Dedifferentiated amniotic fluid mesenchymal stem cell (primary cell): ENCODE measurements at regions not wholly inside any gene's neighbourhood (a gene's known extent, or its start where the extent isn't known, plus 50 kb on each side); places are given as distances from the start of the nearest gene placed in this dataset.
A peak's percentile ranks its signal among the peaks of the same experiment; 100 is the strongest.
"Not testable (repeated sequence)": the region's sequence is repeated elsewhere in the genome, so short reads cannot be mapped to it uniquely, and the experiment has no call there.

Experiments used
- DNase-seq: peaks from one replicate; pipeline ENCODE4 v3.0.0-alpha.2; 2016; ENCODE audit errors: extremely low spot score

DNA sequence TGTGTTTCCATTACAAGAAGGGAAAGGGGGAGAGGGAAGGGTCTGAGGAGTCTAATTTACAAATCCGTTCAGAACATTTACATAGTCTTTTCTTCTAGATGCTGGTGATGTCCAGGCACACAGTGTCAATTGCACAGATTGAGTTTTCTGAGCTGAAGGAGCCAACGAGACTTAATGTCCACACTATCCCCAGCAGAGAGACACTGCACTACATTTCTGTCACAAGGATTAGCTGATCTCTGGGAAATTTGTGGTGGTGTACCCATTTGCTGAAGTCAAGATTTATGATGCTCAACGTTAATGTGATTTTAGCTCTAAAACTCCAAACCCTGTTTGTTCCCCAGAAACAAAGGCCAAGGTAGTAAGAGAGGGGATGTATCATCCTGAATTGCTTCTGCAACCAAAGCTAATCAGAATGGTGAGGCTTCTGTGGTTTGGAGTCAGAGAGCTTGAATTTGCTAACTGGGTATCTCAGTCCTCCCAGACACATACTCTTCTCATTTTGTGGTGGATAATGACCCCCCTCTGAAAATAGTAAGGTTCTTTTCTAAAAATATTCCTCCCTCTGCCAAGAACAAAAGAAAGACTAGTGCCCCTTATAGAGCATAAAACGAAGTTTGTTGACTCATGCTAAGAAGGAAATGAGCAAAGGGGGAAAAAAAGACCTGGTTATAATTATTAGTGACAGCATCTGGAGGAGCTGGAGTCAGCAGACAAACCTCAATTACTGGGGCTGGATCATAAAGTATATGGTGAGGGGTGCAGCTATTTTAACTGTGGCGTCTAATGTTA lies 416.9 kb downstream of the PSAT1 start:
- no peak for DNase-seq

DNA sequence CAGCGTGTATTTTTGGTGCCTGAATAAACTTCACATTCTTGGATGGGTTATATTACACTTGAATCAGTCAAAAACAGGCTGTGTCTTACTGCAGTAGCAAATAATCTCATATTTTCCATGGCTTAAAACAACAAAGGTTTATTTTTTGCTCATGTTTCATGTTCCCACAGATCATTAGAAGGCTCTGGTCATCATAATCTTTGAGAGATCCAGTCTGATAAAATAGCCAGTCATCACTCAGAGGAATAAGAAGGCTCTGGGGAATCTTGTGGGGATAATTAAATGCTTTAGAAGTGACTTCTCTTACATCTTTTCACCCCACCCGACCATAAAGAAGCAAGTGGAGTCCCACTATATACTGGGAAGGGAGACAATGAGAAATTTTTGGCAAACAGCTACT lies 417.7 kb downstream of the PSAT1 start:
- peak; percentile 42 for DNase-seq

DNA sequence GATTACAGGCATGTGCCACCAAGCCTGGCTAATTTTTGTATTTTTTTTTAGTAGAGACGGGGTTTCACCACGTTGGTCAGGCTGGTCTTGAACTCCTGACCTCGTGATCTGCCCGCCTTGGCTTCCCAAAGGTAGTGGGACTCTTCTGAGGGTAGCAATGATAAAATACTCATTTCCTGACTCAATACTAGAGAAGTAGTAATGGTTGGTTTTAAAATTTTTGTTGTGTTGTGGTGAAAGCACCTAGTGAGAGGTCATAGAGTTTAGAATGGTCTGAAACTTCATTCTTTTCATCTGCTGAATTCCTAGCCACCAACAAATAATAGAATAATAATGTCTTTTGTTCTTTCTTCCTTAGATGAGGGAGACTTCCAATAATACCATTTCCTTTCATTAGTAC lies 422.1 kb downstream of the PSAT1 start:
- DNase-seq = not testable (repeated sequence)

DNA sequence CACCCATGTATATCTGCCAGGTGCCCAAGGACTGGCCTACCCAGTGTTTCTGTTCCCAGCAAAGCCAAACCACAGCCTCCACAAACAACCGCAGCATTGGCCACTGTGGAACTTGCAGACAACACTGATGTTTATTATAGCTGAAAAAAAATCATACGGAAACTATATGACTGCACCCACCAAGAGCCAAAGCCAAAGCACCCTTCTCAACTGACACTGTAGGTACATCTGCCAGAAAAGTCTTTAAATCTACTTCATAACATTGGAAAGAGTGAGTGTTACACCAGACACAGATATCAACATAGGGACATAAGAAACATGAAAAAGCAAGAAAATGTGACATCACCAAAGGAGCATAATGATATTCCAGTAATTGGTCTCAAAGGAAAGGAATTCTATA lies 428.0 kb downstream of the PSAT1 start:
- no peak for DNase-seq

DNA sequence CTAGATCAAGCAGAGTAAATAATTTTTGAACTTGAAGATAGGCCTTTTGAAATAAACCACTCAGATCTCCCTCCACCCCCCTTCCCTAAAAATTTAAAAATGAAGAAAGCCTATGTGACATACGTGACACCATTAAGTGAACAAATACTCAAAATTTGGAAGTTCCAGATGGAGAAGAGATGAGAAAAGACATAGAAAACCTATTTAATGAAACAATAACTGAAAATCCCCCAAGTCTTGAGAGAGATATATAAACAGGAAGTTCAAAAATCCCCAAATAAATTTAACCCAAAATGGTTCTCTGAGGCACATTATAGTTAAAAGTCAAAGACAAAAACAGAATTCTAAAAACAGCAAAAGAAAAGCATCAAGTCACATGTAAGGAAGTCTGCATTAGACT lies 428.6 kb downstream of the PSAT1 start:
- DNase-seq = no peak

DNA sequence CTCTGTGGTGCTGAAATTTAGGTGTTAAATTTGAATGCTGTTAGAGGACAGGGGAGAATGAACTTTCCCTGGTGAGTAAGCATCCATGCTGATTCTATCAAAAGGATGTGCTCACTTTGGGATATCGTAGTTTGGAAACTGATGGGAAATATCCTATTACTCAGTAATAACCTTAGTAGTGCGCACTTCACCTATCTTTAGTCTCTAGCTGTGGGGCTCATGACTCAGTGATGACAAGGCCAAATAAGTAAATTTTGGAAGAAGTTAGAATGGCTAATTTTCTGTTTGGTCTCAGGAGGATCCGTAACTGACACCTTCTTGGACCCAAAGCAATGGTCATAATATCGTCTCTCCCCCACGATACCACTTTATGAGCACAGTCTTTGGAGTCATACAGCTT lies 448.4 kb downstream of the PSAT1 start:
- no peak for DNase-seq

DNA sequence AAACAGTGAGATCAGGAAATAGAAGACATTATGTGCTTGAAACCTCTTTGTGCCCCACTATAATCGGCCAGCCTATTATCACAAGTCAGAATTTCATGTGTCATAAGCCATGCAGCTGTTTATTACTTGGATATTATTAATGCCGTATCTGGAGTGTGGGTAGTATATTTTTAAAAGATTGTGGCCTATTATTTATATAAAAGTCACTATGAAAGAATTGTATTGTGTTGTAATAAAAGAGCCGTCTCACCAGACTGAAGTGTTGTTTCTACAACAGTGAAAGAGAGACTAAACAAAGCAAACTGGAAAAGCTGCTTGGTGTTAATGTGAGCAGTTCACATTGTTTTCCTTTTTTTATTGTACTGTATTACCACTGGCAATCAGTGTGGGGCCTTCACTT lies 449.1 kb downstream of the PSAT1 start:
- DNase-seq = no peak

DNA sequence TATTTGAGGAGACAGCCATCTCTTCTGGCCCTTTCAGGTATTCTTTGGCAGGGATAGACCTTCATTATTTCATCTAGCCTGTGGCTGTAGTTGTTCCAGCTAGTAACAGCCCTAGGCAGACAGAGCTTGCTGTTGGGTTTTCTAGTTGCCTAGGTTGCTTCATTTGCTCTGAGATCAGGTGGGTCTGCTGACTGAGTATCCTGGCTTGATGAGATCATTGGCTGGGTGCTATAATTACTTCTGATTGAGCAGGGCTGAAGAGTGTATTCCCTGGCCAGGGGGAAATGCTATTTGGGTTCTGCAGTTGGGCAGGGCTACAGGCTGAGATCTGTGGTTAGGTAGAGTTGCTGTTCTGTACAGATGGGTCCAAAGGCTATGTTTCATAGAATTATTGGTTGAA lies 456.1 kb downstream of the PSAT1 start:
- DNase-seq = no peak

DNA sequence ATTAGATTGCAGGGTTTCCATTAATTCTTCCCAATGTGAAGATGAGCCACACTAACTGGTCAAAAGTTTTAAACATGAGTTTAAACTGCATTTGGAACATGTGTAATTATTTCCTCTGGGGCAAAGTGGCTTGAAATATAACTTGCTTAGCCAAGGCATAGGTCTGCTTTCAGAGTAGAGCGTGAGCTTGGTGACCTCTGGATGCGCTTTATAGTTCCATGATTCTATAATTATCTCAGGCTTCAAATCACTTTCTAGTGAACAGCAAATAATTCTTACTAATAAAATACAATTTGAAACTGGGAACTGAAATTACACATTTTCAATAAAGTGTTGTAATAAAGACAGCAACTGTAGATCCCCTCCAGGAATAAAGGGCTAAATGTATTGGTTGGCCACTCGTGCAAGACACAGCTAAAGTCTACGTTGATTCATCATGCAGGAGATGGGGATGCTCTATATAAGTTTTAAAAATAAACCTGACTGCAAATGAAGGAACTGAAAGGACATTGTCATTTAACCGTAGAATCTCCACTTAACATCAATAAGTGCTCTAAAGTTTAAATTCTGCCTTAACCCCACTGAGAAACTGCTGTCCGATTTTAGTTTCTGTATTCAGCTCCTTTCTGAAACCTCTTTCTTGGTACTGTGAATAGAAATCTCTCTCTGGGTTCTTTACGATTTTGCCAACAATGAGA lies 460.0 kb downstream of the PSAT1 start:
- no peak for DNase-seq

DNA sequence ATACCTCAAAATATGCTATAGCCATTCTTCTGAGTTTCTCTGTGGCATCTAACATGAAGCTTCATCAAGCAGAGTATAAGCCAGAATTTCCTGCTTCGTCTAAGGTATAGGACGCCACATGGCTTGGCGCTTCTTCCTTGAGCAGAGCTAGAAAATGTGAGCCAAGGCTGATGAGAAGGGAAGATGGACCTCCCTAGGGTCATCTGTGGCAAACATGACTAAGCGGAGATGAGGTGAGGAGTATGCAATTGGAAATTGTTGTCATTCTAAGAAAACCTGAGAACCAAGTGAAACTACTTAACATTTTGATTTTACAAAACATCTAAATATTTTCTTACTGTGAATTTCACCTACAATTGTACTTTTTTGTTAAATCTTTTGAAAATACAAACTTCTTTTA lies 466.5 kb downstream of the PSAT1 start:
- DNase-seq = no peak

DNA sequence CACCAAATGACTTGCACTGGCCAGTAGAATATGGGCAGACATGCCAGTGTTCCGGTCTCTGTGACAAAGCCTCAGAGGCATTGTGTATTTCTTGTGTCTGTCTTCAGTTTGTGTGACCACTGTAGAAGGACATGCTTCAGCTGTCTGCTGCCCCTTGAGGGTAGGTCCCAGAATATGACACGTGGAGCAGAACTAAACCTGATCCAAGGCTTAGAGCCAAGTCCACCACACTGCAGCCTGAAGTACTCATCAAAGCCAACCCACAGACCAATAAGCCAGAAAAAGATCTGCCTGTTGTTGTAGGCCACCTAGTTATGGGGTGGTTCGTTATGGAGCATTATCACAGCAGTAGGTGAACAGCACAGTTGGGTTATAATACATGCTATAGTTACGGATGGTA lies 468.9 kb downstream of the PSAT1 start:
- no peak for DNase-seq

DNA sequence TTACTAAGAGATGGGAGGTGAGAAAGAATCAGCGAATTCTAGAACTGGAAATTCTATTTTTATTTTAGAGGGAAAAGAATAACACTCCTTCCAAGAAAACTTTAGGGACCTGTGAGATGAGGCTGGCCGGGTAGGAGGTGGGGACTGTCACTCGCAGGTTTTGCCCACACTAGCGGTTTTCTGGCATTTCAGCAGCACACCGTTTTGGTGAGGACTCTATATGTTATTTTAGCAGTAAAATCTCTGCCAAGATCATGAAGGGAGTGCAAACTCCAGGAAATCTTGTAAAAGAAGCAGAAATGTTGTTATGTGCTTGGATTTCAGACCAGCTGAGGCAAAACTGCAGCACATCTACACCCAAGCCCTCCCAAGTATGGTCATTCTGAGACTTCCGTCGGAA lies 470.6 kb downstream of the PSAT1 start:
- no peak for DNase-seq

DNA sequence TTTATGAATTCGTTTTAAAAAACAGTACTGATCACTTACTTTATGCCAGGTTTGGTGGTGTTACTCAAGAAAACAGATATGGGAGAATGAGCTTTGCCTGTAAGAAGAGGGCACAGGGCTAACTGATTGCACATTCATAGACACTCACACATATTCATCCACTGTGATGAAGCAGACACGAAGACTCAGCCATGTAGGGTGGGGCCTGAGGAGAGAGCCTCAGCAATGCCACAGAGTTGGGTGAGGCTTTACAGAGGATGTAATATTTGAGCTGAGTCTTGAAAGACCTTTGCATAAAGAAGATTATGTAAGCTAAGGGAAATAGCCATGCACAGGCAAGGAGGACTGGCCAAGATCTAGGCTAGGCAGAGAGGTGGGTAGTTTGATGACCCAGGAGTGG lies 472.8 kb downstream of the PSAT1 start:
- DNase-seq = peak; percentile 16

DNA sequence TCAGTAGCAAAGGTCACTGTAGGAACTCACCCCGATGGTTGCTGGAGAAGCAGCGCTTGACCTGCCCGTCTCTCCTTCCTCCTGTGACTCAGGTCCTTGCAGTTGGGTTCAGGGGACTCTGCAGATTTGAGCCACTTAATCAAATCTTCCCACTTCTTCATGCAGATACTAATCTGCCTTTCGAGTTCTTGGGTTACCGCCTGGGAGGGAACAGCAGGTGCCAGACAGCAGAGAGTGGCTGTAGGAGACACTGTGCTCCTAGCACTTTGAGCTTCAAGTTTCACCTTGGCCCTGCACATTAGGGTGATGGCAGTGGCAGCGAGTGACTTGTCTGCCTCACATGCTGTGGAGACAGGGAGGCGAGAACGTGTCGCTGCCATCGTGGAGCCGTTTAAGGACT lies 478.3 kb downstream of the PSAT1 start:
- DNase-seq = no peak

DNA sequence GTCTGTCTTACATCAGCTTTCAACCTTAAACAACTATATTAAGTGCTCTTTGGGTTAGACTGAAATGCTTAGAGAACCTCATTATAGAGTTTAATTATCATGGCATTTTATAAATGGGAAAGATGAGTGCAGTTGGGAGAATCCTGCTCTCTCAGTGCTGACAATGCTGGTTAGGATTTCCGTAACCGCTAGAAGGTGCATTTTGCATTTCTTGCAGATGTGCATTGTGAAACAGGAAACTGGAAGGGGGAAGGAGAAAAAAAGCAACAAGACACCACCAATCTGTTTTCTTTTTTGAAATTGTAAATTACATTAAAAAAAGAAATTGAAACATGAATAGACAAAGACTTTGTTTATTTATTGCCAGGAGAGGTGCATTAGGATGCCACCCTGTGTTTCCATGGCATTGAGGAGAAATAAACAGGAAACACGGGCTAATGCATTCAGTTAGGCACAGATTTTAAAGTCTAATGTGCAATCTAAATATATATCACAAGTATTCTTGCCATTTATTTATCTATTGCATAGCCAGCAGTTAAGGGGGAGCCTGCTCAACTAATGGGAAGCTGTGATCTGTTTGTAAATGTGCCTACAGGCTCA lies 478.9 kb downstream of the PSAT1 start:
- no peak for DNase-seq

DNA sequence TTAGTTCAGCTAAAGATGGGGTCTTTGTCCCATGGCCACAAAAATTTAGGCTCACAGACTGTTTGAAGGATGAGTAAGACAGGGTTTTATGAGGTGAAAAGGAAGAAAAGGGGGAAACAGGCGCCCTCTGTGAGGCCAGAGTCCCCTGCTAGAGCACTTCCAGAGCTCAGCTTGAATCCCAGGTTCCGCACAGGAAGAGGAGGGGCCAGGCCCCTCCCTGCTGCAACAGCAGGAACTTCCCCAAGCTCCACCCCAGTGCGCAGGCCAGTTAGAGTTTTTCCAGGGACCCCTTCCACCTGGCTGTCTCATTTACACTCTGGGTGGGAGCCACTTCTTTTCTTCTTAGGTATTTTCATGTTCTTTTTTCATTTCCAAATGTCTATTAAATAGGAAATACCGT lies 480.8 kb downstream of the PSAT1 start:
- DNase-seq = no peak

DNA sequence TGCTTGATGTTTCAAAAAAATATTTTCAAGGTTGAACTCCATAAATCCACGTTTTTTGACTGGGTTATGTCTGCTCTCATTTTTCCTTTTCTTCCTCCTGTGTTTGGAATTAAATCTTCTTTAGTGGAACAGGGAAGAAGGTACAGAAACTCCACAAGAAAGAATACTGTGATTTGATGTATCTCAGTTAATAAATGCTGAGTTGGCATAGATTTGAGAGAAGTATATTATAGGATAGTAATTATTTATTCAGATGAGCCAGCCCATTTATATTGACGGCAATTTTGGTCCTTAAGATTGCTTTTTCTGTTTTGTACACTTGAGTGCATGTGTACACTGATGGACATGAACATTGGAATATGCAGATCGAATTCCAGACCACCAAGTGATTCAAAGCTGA lies 481.4 kb downstream of the PSAT1 start:
- no peak for DNase-seq

DNA sequence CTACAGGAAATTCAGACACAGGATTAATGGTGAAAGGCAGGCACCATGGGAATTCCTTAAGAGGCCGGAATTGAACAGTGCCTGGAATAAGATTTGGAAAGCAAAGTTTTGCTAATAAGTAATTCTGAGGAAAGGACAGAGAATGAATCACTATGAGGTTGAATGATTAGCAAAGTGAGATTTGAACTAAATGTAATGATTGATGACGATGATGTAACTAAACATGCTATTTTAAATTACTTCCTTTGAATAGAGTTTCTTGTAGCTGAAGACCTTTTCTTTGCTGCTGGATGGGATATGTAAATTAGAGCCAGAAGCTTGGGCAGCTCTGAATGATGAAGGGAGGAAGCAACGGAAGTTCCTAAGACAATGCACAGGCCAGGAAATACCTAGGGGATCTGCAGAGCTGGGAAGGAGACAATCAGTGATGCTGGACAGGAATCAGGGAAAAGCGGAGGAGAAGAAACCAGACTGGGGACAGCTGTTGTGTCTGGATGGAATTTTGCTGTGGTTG lies 482.0 kb downstream of the PSAT1 start:
- no peak for DNase-seq

DNA sequence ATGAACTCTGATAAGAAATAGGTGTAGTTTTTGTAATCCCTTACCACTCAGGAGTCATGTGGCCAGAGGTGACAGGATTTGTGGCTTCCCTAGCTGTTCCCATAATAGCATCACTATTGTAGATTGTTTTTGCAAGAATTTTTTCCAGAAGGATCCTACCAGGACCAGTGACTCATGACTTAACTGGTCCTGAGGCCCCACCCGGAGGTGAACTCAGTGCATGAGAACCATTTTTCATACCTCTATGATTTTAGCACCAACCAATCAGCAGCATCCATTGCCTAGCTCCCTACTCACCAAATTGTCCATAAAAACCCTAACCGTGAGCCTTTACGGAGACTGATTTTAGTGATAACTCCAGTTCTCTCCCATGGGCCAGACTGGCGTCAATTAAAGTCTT lies 484.8 kb downstream of the PSAT1 start:
- DNase-seq = no peak

DNA sequence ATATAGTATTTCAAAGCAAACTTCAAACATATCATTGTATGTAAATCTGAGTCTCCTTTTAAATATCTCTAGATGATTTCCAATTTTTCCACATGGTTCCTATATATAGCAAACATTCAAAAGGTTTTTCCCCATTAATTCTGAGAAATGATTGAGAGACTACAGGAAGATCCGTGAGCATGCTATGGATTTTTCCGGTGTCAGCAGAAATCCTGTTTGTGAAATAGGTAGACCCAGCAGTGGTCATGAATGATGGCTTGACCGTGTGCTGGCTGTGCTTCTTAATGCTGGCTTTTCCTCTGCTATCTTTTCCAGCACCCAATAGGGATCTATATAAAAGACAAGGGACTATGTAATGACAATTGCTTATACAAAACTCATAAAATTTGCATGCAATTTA lies 485.3 kb downstream of the PSAT1 start:
- DNase-seq = no peak

DNA sequence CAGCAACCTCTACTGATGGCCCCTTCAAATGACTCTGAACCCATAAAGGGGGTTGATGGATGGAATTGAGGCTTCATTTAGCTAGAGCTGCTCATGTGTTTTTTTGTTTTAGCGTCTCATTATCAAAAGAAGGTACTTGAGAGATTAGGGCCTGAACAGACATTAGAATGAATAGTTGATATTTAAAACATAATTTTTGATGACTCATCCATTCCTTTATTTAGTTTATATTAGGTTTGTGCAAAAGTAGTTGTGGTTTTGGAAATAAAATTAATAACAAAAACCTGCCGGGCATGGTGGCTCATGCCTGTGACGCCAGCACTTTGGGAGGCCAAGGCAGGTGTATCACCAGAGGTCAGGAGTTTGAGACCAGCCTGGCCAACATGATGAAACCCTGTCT lies 485.9 kb downstream of the PSAT1 start:
- no peak for DNase-seq

DNA sequence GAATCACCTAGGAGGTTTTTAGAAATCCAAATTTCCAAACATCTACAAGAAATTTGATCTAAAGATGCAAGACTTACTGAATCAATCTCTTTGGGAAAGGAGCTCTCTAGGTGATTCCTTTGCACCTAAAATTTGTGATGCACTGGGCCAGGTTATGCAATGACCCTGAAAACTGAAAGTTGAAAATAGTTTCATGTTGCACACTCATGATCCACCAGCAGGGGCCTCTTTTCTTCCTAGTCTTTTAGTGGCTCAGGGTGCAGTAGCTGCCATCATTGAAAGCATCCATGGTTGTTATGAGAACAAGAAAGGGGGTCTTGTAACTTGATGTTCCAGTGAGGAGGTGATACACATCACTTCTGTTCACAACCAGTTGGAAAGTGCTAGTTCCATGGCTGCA lies 486.8 kb downstream of the PSAT1 start:
- DNase-seq = no peak

DNA sequence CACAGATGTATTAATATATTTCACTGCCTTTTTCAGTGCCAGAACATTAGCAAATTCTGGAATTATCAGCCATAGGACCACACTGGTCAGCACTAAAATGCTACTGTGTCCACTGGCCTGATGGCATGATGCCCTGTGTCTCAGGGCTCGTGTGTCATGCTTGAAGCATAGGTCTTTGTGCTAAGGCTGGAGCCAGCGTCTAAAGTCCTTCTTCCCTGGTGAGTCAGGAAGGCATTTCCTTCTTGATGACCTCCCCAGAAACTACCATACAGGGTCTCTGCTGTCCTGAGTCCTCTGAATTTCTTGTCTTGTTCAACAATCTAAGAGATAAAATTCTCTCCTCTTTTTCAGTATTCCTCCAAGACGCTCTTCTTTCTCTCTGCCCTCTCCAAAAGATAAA lies 489.9 kb downstream of the PSAT1 start:
- no peak for DNase-seq
